ENCODE measurements at regions not wholly inside any gene's neighbourhood (a gene's known extent, or its start where the extent isn't known, plus 50 kb on each side); places are given as distances from the start of the nearest gene placed in this dataset.

- TF ChIP-seq CTCF (IDR thresholded peaks at IDR 0.05) (no peak), POLR2A (IDR thresholded peaks at IDR 0.05) (no peak)
These were observed 123.8 kb upstream of the MLN start for GRCh38 chr6:33927616-33928015.
